ENCODE measurements at regions not wholly inside any gene's neighbourhood (a gene's known extent, or its start where the extent isn't known, plus 50 kb on each side); places are given as distances from the start of the nearest gene placed in this dataset.

GRCh38 chr4:85391071-85391470, 83.9 kb upstream of the ARHGAP24 start:
- H2BK15ac ChIP-seq (ENCODE audit: low read depth, low read length): no peak overlapping the region
- H2BK12ac ChIP-seq (ENCODE audit: insufficient read length, low read depth, low read length): no peak overlapping the region
- no peak overlapping the region for H3K23ac ChIP-seq (ENCODE audit: insufficient read length, low read depth, low read length)
- H3K4ac ChIP-seq (ENCODE audit: low read depth, low read length): no peak overlapping the region
- H3K4me1 Mint-ChIP-seq: no peaks in the 10 kb centered on the region
- H3K9me3 ChIP-seq (ENCODE audit: control insufficient read depth, low read depth, low read length): no peaks in the 10 kb centered on the region
- H3K27me3 Mint-ChIP-seq (ENCODE audit: low read depth): no peaks in the 10 kb centered on the region
- no peak overlapping the region for H2BK5ac ChIP-seq (ENCODE audit: insufficient read length, low read length)
- no peak overlapping the region for H2AK5ac ChIP-seq (ENCODE audit: insufficient read length, low read length)
- H3K27ac ChIP-seq (ENCODE audit: insufficient read length, low read depth, low read length): no peak overlapping the region
- no peak overlapping the region for H2BK20ac ChIP-seq (ENCODE audit: low read depth, low read length, poor library complexity, severe bottlenecking)
- H3K14ac ChIP-seq (ENCODE audit: insufficient read depth, low read length): no peak overlapping the region
- no peaks in the 10 kb centered on the region for H3K27me3 ChIP-seq (ENCODE audit: insufficient read depth, low read length)
- H3K9ac ChIP-seq (ENCODE audit: extremely low read depth, insufficient read length, low read length): no peak overlapping the region
- H3K4me3 Mint-ChIP-seq: no peak overlapping the region
- H3K4me1 ChIP-seq (ENCODE audit: insufficient read depth, low read length): no peaks in the 10 kb centered on the region
- H4K5ac ChIP-seq (ENCODE audit: insufficient read length, low read depth, low read length): no peak overlapping the region
- WGBS (ENCODE audit: extremely low coverage, insufficient read length, low lambda C conversion rate): no CpG with 5 or more reads among the region's 1 CpG
- H3K27ac Mint-ChIP-seq: no peak overlapping the region
- H3K4me2 ChIP-seq (ENCODE audit: insufficient read depth, insufficient read length, low read length): no peak overlapping the region
- H3K9me3 Mint-ChIP-seq: peaks cover 3% of the 10 kb centered on the region in 2 experiments; a peak in 4 of 5 replicates
- no peaks in the 10 kb centered on the region for H3K23me2 ChIP-seq (ENCODE audit: insufficient read length, low read depth, low read length, poor library complexity, severe bottlenecking)
- H4K8ac ChIP-seq (replicated peaks; ENCODE audit: insufficient read length, low read depth, low read length): no peak overlapping the region
- no peak for TF ChIP-seq CTCF (conservative IDR thresholded peaks at IDR 0.05)
- no peak overlapping the region for H4K91ac ChIP-seq (ENCODE audit: insufficient read length, low read depth, low read length)
- H3T11ph ChIP-seq (ENCODE audit: low read length): no peak overlapping the region
- no peak overlapping the region for H3K56ac ChIP-seq (ENCODE audit: insufficient read length, low read depth, low read length)
- DNase-seq: no peak
- H2BK120ac ChIP-seq (ENCODE audit: low read depth, low read length, poor library complexity, severe bottlenecking): no peak overlapping the region
- no peak overlapping the region for H2AFZ ChIP-seq (ENCODE audit: low read length)
- H3K18ac ChIP-seq (ENCODE audit: insufficient read length, low read depth, low read length): no peak overlapping the region
- no peaks in the 10 kb centered on the region for H3K79me2 ChIP-seq (ENCODE audit: insufficient read depth, low read length)
- peaks cover 0 to 6% (median 0%) of the 10 kb centered on the region in 3 experiments; a peak in 2 of 7 replicates for H3K36me3 Mint-ChIP-seq (ENCODE audit: insufficient read depth in 1 of 3, low read depth in 3 of 3)
- H4K20me1 ChIP-seq (ENCODE audit: control insufficient read depth, insufficient read depth, insufficient read length): no peaks in the 10 kb centered on the region
- no peaks in the 10 kb centered on the region for H3K79me1 ChIP-seq (ENCODE audit: insufficient read depth, low read depth, low read length, poor library complexity, severe bottlenecking)

All from H9 (cell line).